ENCODE measurements at regions not wholly inside any gene's neighbourhood (a gene's known extent, or its start where the extent isn't known, plus 50 kb on each side); places are given as distances from the start of the nearest gene placed in this dataset.

GRCh38 chr1:93013145-93014065, 52.1 kb upstream of the DIPK1A start:
- no peak overlapping the region for H3K27ac Mint-ChIP-seq
- H3K4me1 Mint-ChIP-seq, result no peaks in the 10 kb centered on the region
- no peaks in the 10 kb centered on the region for H3K9me3 Mint-ChIP-seq
- no peak for DNase-seq (ENCODE audit: low spot score in 2 of 2)
- no peak for ATAC-seq
- H3K36me3 Mint-ChIP-seq, result no peaks in the 10 kb centered on the region
- no peak overlapping the region for H3K4me3 Mint-ChIP-seq

GRCh38 chr1:93014168-93014567, 52.9 kb upstream of the DIPK1A start:
- ATAC-seq (no peak), DNase-seq (ENCODE audit: low spot score in 2 of 2) (no peak)
- Mint-ChIP-seq H3K9me3 (no peaks in the 10 kb centered on the region), H3K4me1 (no peaks in the 10 kb centered on the region), H3K27ac (no peak overlapping the region), H3K36me3 (no peaks in the 10 kb centered on the region), H3K4me3 (no peak overlapping the region)

GRCh38 chr1:93015590-93015989, 54.3 kb upstream of the DIPK1A start:
- Mint-ChIP-seq H3K27ac (no peak overlapping the region), H3K36me3 (no peaks in the 10 kb centered on the region), H3K4me1 (no peaks in the 10 kb centered on the region), H3K4me3 (no peak overlapping the region), H3K9me3 (no peaks in the 10 kb centered on the region)
- ATAC-seq (no peak), DNase-seq (ENCODE audit: low spot score in 2 of 2) (no peak)

GRCh38 chr1:93016171-93016570, 54.9 kb upstream of the DIPK1A start:
- Mint-ChIP-seq H3K36me3 (no peaks in the 10 kb centered on the region), H3K4me1 (no peaks in the 10 kb centered on the region), H3K27ac (no peak overlapping the region), H3K9me3 (no peaks in the 10 kb centered on the region), H3K4me3 (no peak overlapping the region)
- DNase-seq (ENCODE audit: low spot score in 2 of 2), result no peak
- no peak for ATAC-seq

- DNase-seq (ENCODE audit: low spot score in 2 of 2) (no peak), ATAC-seq (peak; percentile 71)
- Mint-ChIP-seq H3K4me3 (no peak overlapping the region), H3K9me3 (no peaks in the 10 kb centered on the region), H3K36me3 (no peaks in the 10 kb centered on the region), H3K4me1 (no peaks in the 10 kb centered on the region), H3K27ac (no peak overlapping the region)
Measured at GRCh38 chr1:93021539-93022134, 57.4 kb upstream of the MTF2 start.

GRCh38 chr1:93022580-93022979, 56.5 kb upstream of the MTF2 start:
- H3K4me3 Mint-ChIP-seq, result no peak overlapping the region
- no peak for DNase-seq (ENCODE audit: low spot score in 2 of 2)
- no peak overlapping the region for H3K27ac Mint-ChIP-seq
- H3K4me1 Mint-ChIP-seq, result no peaks in the 10 kb centered on the region
- no peaks in the 10 kb centered on the region for H3K9me3 Mint-ChIP-seq
- no peaks in the 10 kb centered on the region for H3K36me3 Mint-ChIP-seq
- ATAC-seq, result no peak

- ATAC-seq (no peak), DNase-seq (ENCODE audit: low spot score in 2 of 2) (no peak)
- Mint-ChIP-seq H3K4me3 (no peak overlapping the region), H3K36me3 (no peaks in the 10 kb centered on the region), H3K27ac (no peak overlapping the region), H3K9me3 (no peaks in the 10 kb centered on the region), H3K4me1 (no peaks in the 10 kb centered on the region)
Measured at GRCh38 chr1:93023281-93023680, 55.8 kb upstream of the MTF2 start.

- no peak for ATAC-seq
Measured at GRCh38 chr1:93025572-93025971, 53.5 kb upstream of the MTF2 start.

GRCh38 chr1:93028542-93028941, 50.5 kb upstream of the MTF2 start:
- no peaks in the 10 kb centered on the region for H3K9me3 Mint-ChIP-seq
- H3K36me3 Mint-ChIP-seq, result no peaks in the 10 kb centered on the region
- peaks cover 12% of the 10 kb centered on the region for H3K4me1 Mint-ChIP-seq
- no peak overlapping the region for H3K27ac Mint-ChIP-seq
- DNase-seq (ENCODE audit: low spot score in 2 of 2), result no peak
- ATAC-seq, result no peak
- no peak overlapping the region for H3K4me3 Mint-ChIP-seq

More at GRCh38 chr1:93025572-93025971, 53.5 kb upstream of the MTF2 start:
- H3K4me1 Mint-ChIP-seq, result peaks cover 7% of the 10 kb centered on the region
- no peak overlapping the region for H3K27ac Mint-ChIP-seq
- H3K9me3 Mint-ChIP-seq, result no peaks in the 10 kb centered on the region
- no peaks in the 10 kb centered on the region for H3K36me3 Mint-ChIP-seq
- DNase-seq (ENCODE audit: low spot score in 2 of 2), result no peak
- no peak overlapping the region for H3K4me3 Mint-ChIP-seq

Measured in stimulated activated effector memory CD8-positive, alpha-beta T cell treated with anti-CD3 and anti-CD28 coated beads, Interleukin-12 subunit alpha, Interleukin-12 subunit beta, amount 100 ng/mL, for 72 hours (primary cell).